ENCODE measurements at regions not wholly inside any gene's neighbourhood (a gene's known extent, or its start where the extent isn't known, plus 50 kb on each side); places are given as distances from the start of the nearest gene placed in this dataset.

- Histone ChIP-seq H3K27ac (ENCODE audit: low read depth, low read length, poor library complexity, severe bottlenecking) (no peak overlapping the region), H4K20me1 (ENCODE audit: insufficient read depth, low read length) (no peaks in the 10 kb centered on the region), H2AFZ (ENCODE audit: low read length) (no peak overlapping the region), H3K9me3 (ENCODE audit: low read length) (no peaks in the 10 kb centered on the region), H3K4me2 (ENCODE audit: low read length) (no peak overlapping the region), H3K36me3 (ENCODE audit: insufficient read depth, low read length) (no peaks in the 10 kb centered on the region), H3K4me1 (ENCODE audit: insufficient read depth, low read length, severe bottlenecking) (no peaks in the 10 kb centered on the region), H3K9ac (ENCODE audit: low read length) (no peak overlapping the region), H3K27me3 (ENCODE audit: insufficient read depth, low read length) (no peaks in the 10 kb centered on the region), H3K79me2 (ENCODE audit: insufficient read depth, low read length) (no peaks in the 10 kb centered on the region), H3K9me2 (ENCODE audit: low read depth, low read length) (no peaks in the 10 kb centered on the region), H3K4me3 (ENCODE audit: low read depth, low read length, poor library complexity, severe bottlenecking) (no peak overlapping the region), H3F3A (ENCODE audit: insufficient read depth, low read length) (no peaks in the 10 kb centered on the region)
- TF ChIP-seq EZH2 (IDR thresholded peaks at IDR 0.05; ENCODE audit: borderline replicate concordance, low read length) (no peak), CTCF (IDR thresholded peaks at IDR 0.05; ENCODE audit: low read length) (no peak)
These were observed 590.3 kb downstream of the BCL11A start for GRCh38 chr2:59963157-59963556.

- Histone ChIP-seq H3K36me3 (ENCODE audit: insufficient read depth, low read length) (no peaks in the 10 kb centered on the region), H3K9me2 (ENCODE audit: low read depth, low read length) (no peaks in the 10 kb centered on the region), H3K4me3 (ENCODE audit: low read depth, low read length, poor library complexity, severe bottlenecking) (no peak overlapping the region), H4K20me1 (ENCODE audit: insufficient read depth, low read length) (no peaks in the 10 kb centered on the region), H3K27me3 (ENCODE audit: insufficient read depth, low read length) (no peaks in the 10 kb centered on the region), H3K27ac (ENCODE audit: low read depth, low read length, poor library complexity, severe bottlenecking) (no peak overlapping the region), H3K9ac (ENCODE audit: low read length) (no peak overlapping the region), H3K9me3 (ENCODE audit: low read length) (no peaks in the 10 kb centered on the region), H3K4me1 (ENCODE audit: insufficient read depth, low read length, severe bottlenecking) (no peaks in the 10 kb centered on the region), H2AFZ (ENCODE audit: low read length) (no peak overlapping the region), H3F3A (ENCODE audit: insufficient read depth, low read length) (no peaks in the 10 kb centered on the region), H3K4me2 (ENCODE audit: low read length) (no peak overlapping the region), H3K79me2 (ENCODE audit: insufficient read depth, low read length) (no peaks in the 10 kb centered on the region)
- TF ChIP-seq CTCF (IDR thresholded peaks at IDR 0.05; ENCODE audit: low read length) (no peak), EZH2 (IDR thresholded peaks at IDR 0.05; ENCODE audit: borderline replicate concordance, low read length) (no peak)
These were observed 591.7 kb downstream of the BCL11A start for GRCh38 chr2:59961746-59962145.

GRCh38 chr2:59959944-59960343, 593.5 kb downstream of the BCL11A start:
- Histone ChIP-seq H3K9ac (ENCODE audit: low read length) (no peak overlapping the region), H3K27me3 (ENCODE audit: insufficient read depth, low read length) (no peaks in the 10 kb centered on the region), H3K79me2 (ENCODE audit: insufficient read depth, low read length) (no peaks in the 10 kb centered on the region), H4K20me1 (ENCODE audit: insufficient read depth, low read length) (no peaks in the 10 kb centered on the region), H2AFZ (ENCODE audit: low read length) (no peak overlapping the region), H3K36me3 (ENCODE audit: insufficient read depth, low read length) (no peaks in the 10 kb centered on the region), H3F3A (ENCODE audit: insufficient read depth, low read length) (no peaks in the 10 kb centered on the region), H3K27ac (ENCODE audit: low read depth, low read length, poor library complexity, severe bottlenecking) (no peak overlapping the region), H3K4me3 (ENCODE audit: low read depth, low read length, poor library complexity, severe bottlenecking) (no peak overlapping the region), H3K4me1 (ENCODE audit: insufficient read depth, low read length, severe bottlenecking) (no peaks in the 10 kb centered on the region), H3K9me3 (ENCODE audit: low read length) (no peaks in the 10 kb centered on the region), H3K9me2 (ENCODE audit: low read depth, low read length) (no peaks in the 10 kb centered on the region), H3K4me2 (ENCODE audit: low read length) (no peak overlapping the region)
- TF ChIP-seq CTCF (IDR thresholded peaks at IDR 0.05; ENCODE audit: low read length): no peak
- TF ChIP-seq EZH2 (IDR thresholded peaks at IDR 0.05; ENCODE audit: borderline replicate concordance, low read length): no peak

All from OCI-LY1 (cell line).